Effector CD4-positive, alpha-beta T cell (primary cell): ENCODE measurements at regions not wholly inside any gene's neighbourhood (a gene's known extent, or its start where the extent isn't known, plus 50 kb on each side); places are given as distances from the start of the nearest gene placed in this dataset.
"Not testable (repeated sequence)": the region's sequence is repeated elsewhere in the genome, so short reads cannot be mapped to it uniquely, and the experiment has no call there.

Experiments used
- DNase-seq: peaks from one replicate; pipeline ENCODE4 v3.0.0-alpha.2; 2020

GRCh38 chrX:26581091-26581490, 365.1 kb downstream of the MAGEB5 start:
- no peak for DNase-seq

GRCh38 chrX:26580021-26580420, 364.1 kb downstream of the MAGEB5 start:
- no peak for DNase-seq

- DNase-seq: no peak
Measured at GRCh38 chrX:26574234-26574633, 358.3 kb downstream of the MAGEB5 start.

- no peak for DNase-seq
Measured at GRCh38 chrX:26562156-26562555, 346.2 kb downstream of the MAGEB5 start.

- DNase-seq: no peak
Measured at GRCh38 chrX:26559855-26560254, 343.9 kb downstream of the MAGEB5 start.

GRCh38 chrX:26558719-26559386, 342.9 kb downstream of the MAGEB5 start:
- no peak for DNase-seq

GRCh38 chrX:26557691-26558321, 341.8 kb downstream of the MAGEB5 start:
- DNase-seq: no peak

GRCh38 chrX:26525768-26526167, 309.8 kb downstream of the MAGEB5 start:
- not testable (repeated sequence) for DNase-seq

- no peak for DNase-seq
Measured at GRCh38 chrX:26522501-26522900, 306.5 kb downstream of the MAGEB5 start.

- no peak for DNase-seq
Measured at GRCh38 chrX:26511589-26512363, 295.8 kb downstream of the MAGEB5 start.

GRCh38 chrX:26470941-26471340, 255.0 kb downstream of the MAGEB5 start:
- no peak for DNase-seq

GRCh38 chrX:26466387-26466786, 250.4 kb downstream of the MAGEB5 start:
- no peak for DNase-seq

- DNase-seq: no peak
Measured at GRCh38 chrX:26445288-26445687, 229.3 kb downstream of the MAGEB5 start.

- not testable (repeated sequence) for DNase-seq
Measured at GRCh38 chrX:26444417-26444816, 228.4 kb downstream of the MAGEB5 start.

- no peak for DNase-seq
Measured at GRCh38 chrX:26442340-26442739, 226.4 kb downstream of the MAGEB5 start.

- DNase-seq: no peak
Measured at GRCh38 chrX:26414534-26414933, 198.6 kb downstream of the MAGEB5 start.

GRCh38 chrX:26411045-26411444, 195.1 kb downstream of the MAGEB5 start:
- DNase-seq: no peak

GRCh38 chrX:26409636-26410035, 193.7 kb downstream of the MAGEB5 start:
- no peak for DNase-seq

GRCh38 chrX:26387906-26388305, 171.9 kb downstream of the MAGEB5 start:
- no peak for DNase-seq

GRCh38 chrX:26376037-26376708, 160.2 kb downstream of the MAGEB5 start:
- DNase-seq: no peak

- DNase-seq: no peak
Measured at GRCh38 chrX:26375346-26375745, 159.4 kb downstream of the MAGEB5 start.

- DNase-seq: no peak
Measured at GRCh38 chrX:26373829-26374228, 157.9 kb downstream of the MAGEB5 start.

- no peak for DNase-seq
Measured at GRCh38 chrX:26352891-26353430, 137.0 kb downstream of the MAGEB5 start.
